Keratinocyte (primary cell): ENCODE measurements at regions not wholly inside any gene's neighbourhood (a gene's known extent, or its start where the extent isn't known, plus 50 kb on each side); places are given as distances from the start of the nearest gene placed in this dataset.

Experiments used
- CTCF ChIP-seq, 3 experiments: IDR thresholded peaks in 1 of 3; conservative IDR thresholded peaks in 1 of 3; optimal IDR thresholded peaks in 1 of 3; 2 replicates in 2 of 3; 3 replicates in 1 of 3; pipeline versions ENCODE3 to v1.5.1; 2011; ENCODE audit warnings: low read length in 3 of 3, mild to moderate bottlenecking in 3 of 3, moderate library complexity in 2 of 3, control low read depth in 1 of 3, inconsistent platforms in 1 of 3; ENCODE audit not compliant: insufficient read depth in 2 of 3; ENCODE audit errors: extremely low read depth in 1 of 3
- EZH2 ChIP-seq: IDR thresholded peaks from one replicate; pipeline ENCODE4 v1.6.1; 2012; ENCODE audit warnings: inconsistent platforms, mild to moderate bottlenecking, low read length, moderate library complexity

- TF ChIP-seq CTCF (optimal IDR thresholded peaks at IDR 0.05 in 1 of 3, IDR thresholded peaks at IDR 0.05 in 1 of 3, conservative IDR thresholded peaks at IDR 0.05 in 1 of 3; ENCODE audit: extremely low read depth in 1 of 3, insufficient read depth in 2 of 3, low read length in 3 of 3) (no peak), EZH2 (no peak)
These were observed 2309.4 kb upstream of the AGA start for GRCh38 chr4:179751669-179752068.
